ENCODE measurements at regions not wholly inside any gene's neighbourhood (a gene's known extent, or its start where the extent isn't known, plus 50 kb on each side); places are given as distances from the start of the nearest gene placed in this dataset.
"Not testable (repeated sequence)": the region's sequence is repeated elsewhere in the genome, so short reads cannot be mapped to it uniquely, and the experiment has no call there.

GRCh38 chr16:10272250-10272854 is 90.1 kb upstream of the GRIN2A start:
- DNase-seq (ENCODE audit: low spot score) = not testable (repeated sequence)

DNA sequence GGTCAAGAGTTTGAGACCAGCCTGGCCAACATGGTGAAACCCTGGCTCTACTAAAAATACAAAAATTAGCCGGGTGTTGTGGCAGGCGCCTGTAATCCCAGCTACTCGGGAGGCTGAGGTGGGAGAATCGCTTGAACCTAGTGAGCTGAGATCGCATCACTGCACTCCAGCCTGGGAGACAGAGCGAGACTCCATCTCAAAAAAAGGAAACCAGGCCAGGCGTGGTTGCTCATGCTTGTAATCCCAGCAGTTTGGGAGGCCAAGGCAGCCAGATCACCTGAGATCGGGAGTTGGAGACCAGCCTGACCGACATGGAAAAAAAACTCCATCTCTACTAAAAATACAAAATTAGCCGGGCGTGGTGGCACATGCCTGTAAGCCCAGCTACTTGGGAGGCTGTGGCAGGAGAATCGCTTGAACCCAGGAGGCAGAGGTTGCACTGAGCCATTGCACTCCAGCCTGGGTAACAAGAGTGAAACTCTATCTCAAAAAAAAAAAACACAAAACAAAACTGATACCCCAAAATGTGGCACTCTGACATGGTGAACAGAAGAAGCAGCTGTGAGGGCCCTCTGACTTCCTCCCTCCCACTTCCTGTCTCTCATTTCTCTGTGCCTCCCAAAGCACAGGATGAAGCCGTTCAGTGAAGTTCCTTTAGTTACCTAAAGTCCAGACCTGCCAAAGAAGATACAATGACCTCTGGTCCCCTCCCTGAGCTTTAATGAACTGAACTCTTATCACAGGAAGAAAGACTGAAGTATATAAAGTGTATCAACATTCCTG is 93.2 kb upstream of the GRIN2A start:
- DNase-seq (ENCODE audit: low spot score) = not testable (repeated sequence)

- DNase-seq (ENCODE audit: low spot score) = no peak
Observed at GRCh38 chr16:10277597-10277996, 95.4 kb upstream of the GRIN2A start.

DNA sequence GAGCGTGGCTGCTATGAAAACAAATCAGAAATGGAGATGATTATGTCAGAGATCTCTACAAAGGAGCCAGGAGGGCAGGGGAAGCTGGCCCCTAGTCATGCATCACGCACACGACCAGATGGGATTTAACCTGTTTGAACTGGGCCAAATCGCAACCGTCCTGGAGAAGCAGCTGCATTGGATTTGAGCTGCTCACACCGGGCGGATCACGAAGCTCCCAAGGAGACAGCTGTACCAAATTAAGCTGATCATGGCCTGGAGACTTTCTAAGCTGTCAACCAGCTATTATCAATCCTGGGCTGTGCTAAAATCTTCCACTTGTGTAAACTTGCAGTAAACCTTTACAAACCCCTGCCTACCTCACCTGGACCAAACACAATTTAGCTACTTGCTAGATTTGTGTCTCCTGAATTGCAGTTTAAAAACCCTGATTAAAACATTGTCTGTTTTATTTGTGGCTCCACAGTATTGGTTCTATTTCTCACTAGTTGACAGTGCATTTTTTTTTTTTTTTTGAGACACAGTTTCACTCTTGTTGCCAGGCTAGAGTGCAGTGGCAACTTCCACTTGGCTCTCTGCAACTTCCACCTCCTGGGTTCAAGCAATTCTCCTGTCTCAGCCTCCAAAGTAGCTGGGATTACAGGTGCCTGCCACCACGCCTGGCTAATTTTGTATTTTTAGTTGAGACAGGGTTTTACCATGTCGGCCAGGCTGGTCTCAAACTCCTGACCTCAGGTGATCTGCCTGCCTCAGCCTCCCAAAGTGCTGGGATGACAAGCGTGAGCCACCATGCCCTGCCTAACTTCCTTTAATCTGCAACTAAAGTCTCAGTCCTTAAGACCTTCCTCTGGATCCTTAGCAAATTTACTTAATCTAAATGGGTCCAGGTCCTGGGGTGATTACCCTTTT is 98.3 kb upstream of the GRIN2A start:
- DNase-seq (ENCODE audit: low spot score) = no peak

- DNase-seq (ENCODE audit: low spot score) = no peak
Observed at GRCh38 chr16:10282367-10282766, 100.1 kb upstream of the GRIN2A start.

DNA sequence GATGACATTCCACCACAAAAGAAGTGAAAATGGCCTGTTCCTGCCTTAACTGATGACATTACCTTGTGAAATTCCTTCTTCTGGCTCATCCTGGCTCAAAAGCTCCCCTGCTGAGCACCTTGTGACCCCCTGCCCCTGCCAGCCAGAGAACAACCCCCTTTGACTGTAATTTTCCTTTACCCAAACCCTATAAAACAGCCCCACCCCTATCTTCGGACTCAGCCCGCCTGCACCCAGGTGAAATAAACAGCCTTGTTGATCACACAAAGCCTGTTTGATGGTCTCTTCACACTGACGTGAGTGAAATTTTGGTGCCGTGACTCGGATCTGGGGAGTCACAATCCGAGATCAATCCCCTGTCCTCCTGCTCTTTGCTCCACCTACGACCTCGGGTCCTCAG is 101.0 kb upstream of the GRIN2A start:
- DNase-seq (ENCODE audit: low spot score) = not testable (repeated sequence)

GRCh38 chr16:10290467-10291105 is 95.3 kb upstream of the ATF7IP2 start:
- DNase-seq (ENCODE audit: low spot score) = not testable (repeated sequence)

GRCh38 chr16:10292197-10292596 is 93.7 kb upstream of the ATF7IP2 start:
- DNase-seq (ENCODE audit: low spot score) = not testable (repeated sequence)

- DNase-seq (ENCODE audit: low spot score) = not testable (repeated sequence)
Observed at GRCh38 chr16:10292976-10293375, 92.9 kb upstream of the ATF7IP2 start.

DNA sequence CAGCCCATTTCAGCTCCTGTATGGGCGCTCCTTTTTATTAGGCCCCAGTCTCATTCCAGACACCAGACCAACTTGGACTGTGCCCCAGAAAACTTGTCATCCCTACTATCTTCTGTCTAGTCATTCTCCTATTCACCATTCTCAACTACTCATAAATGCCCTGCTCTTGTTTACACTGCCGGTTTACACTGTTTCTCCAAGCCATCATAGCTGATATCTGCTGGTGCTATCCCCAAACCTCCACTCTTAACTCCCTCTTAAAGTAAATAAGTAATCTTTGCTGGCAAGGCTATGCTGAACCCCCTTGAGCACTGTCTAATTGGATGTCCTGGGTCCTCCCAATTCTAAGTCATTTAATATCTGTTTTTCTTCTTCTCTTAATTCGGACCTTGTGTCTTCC is 91.7 kb upstream of the ATF7IP2 start:
- not testable (repeated sequence) for DNase-seq (ENCODE audit: low spot score)

DNA sequence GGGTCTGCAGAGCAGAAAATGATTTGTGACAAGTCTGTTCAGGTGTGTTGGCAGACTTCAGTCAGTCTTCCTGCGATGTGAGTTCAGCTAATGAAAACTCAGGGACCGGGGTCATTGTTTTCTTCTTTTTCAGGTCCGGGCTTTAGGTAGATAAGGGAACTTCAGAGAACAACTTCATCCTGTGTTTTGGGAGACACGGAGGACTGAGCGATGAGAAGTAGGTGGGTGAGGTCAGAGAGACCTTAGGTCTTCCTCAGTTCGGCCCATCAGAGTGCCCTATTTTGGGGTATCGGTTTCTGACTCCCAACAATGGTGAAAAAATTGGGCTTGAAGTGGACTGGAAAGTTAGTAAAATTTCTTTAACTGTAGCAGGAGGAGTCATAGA is 88.9 kb upstream of the ATF7IP2 start:
- DNase-seq (ENCODE audit: low spot score) = no peak

GRCh38 chr16:10297341-10298006 is 88.4 kb upstream of the ATF7IP2 start:
- no peak for DNase-seq (ENCODE audit: low spot score)

DNA sequence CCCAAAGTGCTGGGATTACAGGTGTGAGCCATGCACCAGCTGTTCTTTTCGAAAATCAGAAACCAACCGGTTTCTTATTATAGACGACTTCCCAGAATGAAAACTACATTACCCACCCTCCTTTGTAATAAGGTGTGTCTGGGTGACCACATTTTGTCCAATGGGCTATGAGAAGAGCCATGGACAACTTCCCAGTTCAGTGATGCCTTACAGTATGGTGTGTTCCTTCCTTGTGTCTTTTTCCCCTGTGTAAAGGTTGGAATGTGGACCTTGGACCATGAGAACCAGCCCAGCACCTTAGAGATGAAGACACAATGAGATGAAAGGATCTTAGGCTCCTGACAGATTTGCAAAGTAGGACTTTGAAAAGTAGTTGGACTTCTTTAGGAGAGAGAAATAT is 85.0 kb upstream of the ATF7IP2 start:
- no peak for DNase-seq (ENCODE audit: low spot score)

DNA sequence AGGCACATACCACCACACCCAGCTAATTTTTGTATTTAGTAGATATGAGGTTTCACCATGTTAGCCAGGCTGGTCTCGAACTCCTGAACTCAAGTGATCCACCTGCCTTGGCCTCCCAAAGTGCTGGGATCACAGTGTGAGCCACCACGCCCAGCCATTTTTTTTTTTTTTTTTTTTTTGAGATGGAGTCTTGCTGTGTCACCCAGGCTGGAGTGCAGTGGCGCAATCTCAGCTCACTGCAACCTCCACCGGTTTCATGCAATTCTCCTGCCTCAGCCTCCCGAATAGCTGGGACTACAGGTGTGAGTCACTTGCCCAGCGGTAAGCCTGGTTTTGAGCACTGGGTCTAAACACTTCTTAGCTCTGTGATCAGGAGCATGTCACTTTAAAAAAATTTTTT is 84.3 kb upstream of the ATF7IP2 start:
- not testable (repeated sequence) for DNase-seq (ENCODE audit: low spot score)

DNA sequence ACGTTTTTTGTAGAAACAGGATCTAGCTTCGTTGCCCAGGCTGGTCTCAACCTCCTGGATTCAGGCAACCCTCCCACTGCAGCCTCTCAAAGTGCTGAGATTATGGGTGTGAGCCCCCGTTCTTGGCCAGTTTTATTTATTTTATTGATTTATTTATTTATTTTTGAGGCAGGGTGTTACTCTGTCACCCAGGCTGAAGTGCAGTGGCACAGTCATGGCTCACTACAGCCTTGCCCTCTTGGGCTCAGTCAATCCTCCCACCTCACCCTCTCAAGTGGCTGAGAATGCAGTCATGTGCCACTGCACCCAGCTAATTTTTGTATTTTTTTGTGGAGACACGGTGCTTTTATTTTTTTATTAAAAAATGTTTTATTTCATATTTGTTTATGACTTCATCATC is 79.9 kb upstream of the ATF7IP2 start:
- DNase-seq (ENCODE audit: low spot score) = no peak

GRCh38 chr16:10308305-10309193 is 77.3 kb upstream of the ATF7IP2 start:
- no peak for DNase-seq (ENCODE audit: low spot score)

- DNase-seq (ENCODE audit: low spot score) = no peak
Observed at GRCh38 chr16:10309271-10309932, 76.5 kb upstream of the ATF7IP2 start.

DNA sequence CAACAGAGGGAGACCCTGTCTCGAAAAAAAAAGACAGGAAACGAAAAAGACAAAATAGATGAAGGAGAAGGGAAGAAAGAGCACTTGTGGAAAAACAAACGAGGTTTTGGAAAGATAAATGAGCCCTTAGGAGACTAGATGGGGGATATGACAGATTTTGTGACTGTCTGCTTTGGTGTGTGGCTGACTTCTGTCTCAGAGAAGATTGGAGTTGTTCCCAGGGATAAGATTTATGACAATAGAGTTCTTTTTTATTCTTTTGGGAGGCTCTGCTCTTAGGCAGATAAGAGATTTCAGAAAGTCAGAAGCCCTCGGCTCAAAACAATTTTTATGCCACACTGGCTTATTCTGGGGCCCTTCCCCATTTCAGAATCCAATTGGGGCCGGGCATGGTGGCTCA is 73.9 kb upstream of the ATF7IP2 start:
- no peak for DNase-seq (ENCODE audit: low spot score)

GRCh38 chr16:10312784-10313724 is 72.8 kb upstream of the ATF7IP2 start:
- DNase-seq (ENCODE audit: low spot score) = no peak
